GM12878 (cell line): ENCODE measurements at regions not wholly inside any gene's neighbourhood (a gene's known extent, or its start where the extent isn't known, plus 50 kb on each side); places are given as distances from the start of the nearest gene placed in this dataset.

Experiments
- ATAC-seq: fragments of 200-7000 bp; cut with Tn5 transposase; 3 replicates; pipeline ENCODE4 v1.9.1; 2020; ENCODE audit warnings: mild to moderate bottlenecking, moderate library complexity
- BruUV-seq: library from RNA; stranded (reverse); fragments of 400-500 nt; replicated peaks from 2 replicates; lab custom pipeline; 2021; lab: Mats Ljungman, UMichigan
- CTCF ChIA-PET: fragments of 300-600 bp; sonication (Branson Sonifier 250); formaldehyde crosslinking; extraction: SDS; loops from one replicate; lab custom pipeline; 2021; ENCODE audit warnings: inconsistent platforms; lab: Yijun Ruan, JAX
- POLR2A ChIA-PET: fragments of 350-600 bp; formaldehyde crosslinking; extraction: SDS; loops from one replicate; lab custom pipeline; 2021; ENCODE audit warnings: inconsistent platforms; lab: Charles Lee
- RAD21 ChIA-PET: fragments of 300-600 bp; sonication (Branson Sonifier 250); formaldehyde crosslinking; loops from one replicate; lab custom pipeline; 2023; ENCODE audit warnings: antibody characterized with exemption; ENCODE audit not compliant: unreplicated experiment; lab: Charles Lee
- SMC1A ChIA-PET: fragments of 300-600 bp; sonication (Branson Sonifier 250); formaldehyde crosslinking; loops from one replicate; lab custom pipeline; 2023; ENCODE audit not compliant: unreplicated experiment, uncharacterized antibody; lab: Charles Lee
- DNase-seq: peaks from one replicate; pipeline ENCODE4 v3.0.0-alpha.2; 2011; ENCODE audit warnings: low read depth, low spot score
- FAIRE-seq: peaks from 3 replicates; lab custom pipeline; 2011; peaks lifted over from hg19 to GRCh38; lab: Jason Lieb, UNC
- H2AFZ ChIP-seq: 2 replicates; pipeline ENCODE4 v1.6.0; 2011; ENCODE audit warnings: low read depth, low read length, control low read depth; ENCODE audit not compliant: control insufficient read depth
- H3K27ac ChIP-seq: 2 replicates; pipeline ENCODE4 v1.5.1; 2011; ENCODE audit warnings: control low read depth; ENCODE audit not compliant: control insufficient read depth, insufficient read depth
- H3K27me3 ChIP-seq, 2 experiments: replicated peaks in 1 of 2; 2 replicates each; pipeline versions ENCODE4 v1.6.0 to v1.6.1; 2011; ENCODE audit warnings: low read length in 1 of 2; ENCODE audit not compliant: control insufficient read depth in 2 of 2, insufficient read depth in 2 of 2
- H3K36me3 ChIP-seq, 2 experiments: 2 replicates each; pipeline ENCODE4 v1.5.1; 2011; ENCODE audit warnings: low read length in 1 of 2; ENCODE audit not compliant: control insufficient read depth in 2 of 2, insufficient read depth in 2 of 2
- H3K4me1 ChIP-seq: 2 replicates; pipeline ENCODE4 v1.6.1; 2011; ENCODE audit warnings: mild to moderate bottlenecking, low read length, moderate library complexity, mixed read lengths; ENCODE audit not compliant: control insufficient read depth, insufficient read depth
- H3K4me2 ChIP-seq: 2 replicates; pipeline ENCODE4 v1.6.0; 2011; ENCODE audit warnings: control low read depth; ENCODE audit not compliant: control insufficient read depth, insufficient read depth
- H3K4me3 ChIP-seq: fragments of 200-600 bp; sonication (generic); 2 replicates; pipeline ENCODE4 v1.5.1; 2016
- H3K79me2 ChIP-seq: 2 replicates; pipeline ENCODE4 v1.6.0; 2011; ENCODE audit warnings: low read length; ENCODE audit not compliant: control insufficient read depth, insufficient read depth
- H3K9ac ChIP-seq: 2 replicates; pipeline ENCODE4 v1.8.0; 2011; ENCODE audit warnings: low read length, control low read depth, mixed read lengths; ENCODE audit not compliant: control insufficient read depth, insufficient read depth
- H3K9me3 ChIP-seq: replicated peaks from 3 replicates; pipeline ENCODE4 v1.5.1; 2011; ENCODE audit warnings: mild to moderate bottlenecking, low read length; ENCODE audit not compliant: control insufficient read depth, insufficient read depth
- H4K20me1 ChIP-seq: 2 replicates; pipeline ENCODE4 v1.6.0; 2011; ENCODE audit not compliant: control insufficient read depth, insufficient read depth
- BCL11A ChIP-seq: IDR thresholded peaks from 2 replicates; pipeline ENCODE4 v1.6.1; 2011; ENCODE audit warnings: low read depth, low read length
- BRCA1 ChIP-seq: IDR thresholded peaks from 2 replicates; pipeline ENCODE4 v1.6.1; 2011; ENCODE audit warnings: low read depth, low read length, improper control_type of control experiment
- NR2F1 ChIP-seq: fragments of 450-650 bp; conservative IDR thresholded peaks from 2 replicates; pipeline ENCODE4 v1.6.1; 2017; ENCODE audit warnings: mild to moderate bottlenecking
- RAD21 ChIP-seq: IDR thresholded peaks from 2 replicates; pipeline ENCODE4 v1.6.1; 2011; ENCODE audit warnings: mild to moderate bottlenecking, low read depth, low read length, moderate library complexity; ENCODE audit not compliant: insufficient read depth
- WGBS: methylation state at CpG from one replicate; pipeline ENCODE4 v1.1.6; 2016; ENCODE audit warnings: low lambda C conversion rate; ENCODE audit not compliant: insufficient replicate concordance, insufficient coverage; ENCODE audit errors: missing lambda C conversion rate; 5-methylcytosine and 5-hydroxymethylcytosine counted together
- in situ Hi-C: fragments of 300-500 bp; cut with MboI; formaldehyde crosslinking; loops from 9 replicates; pipeline ENCODE4 v1.14.3; 2018; ENCODE audit warnings: mixed read lengths
- intact Hi-C: fragments of 100-400 bp; cut with micrococcal nuclease; formaldehyde crosslinking; loops from one replicate; pipeline ENCODE4 v1.14.2; 2022; ENCODE audit not compliant: unreplicated experiment
- TF ChIP-seq, protein P1 (sequence below): fragments of 450-650 bp; IDR thresholded peaks from 2 replicates; pipeline ENCODE4 v1.6.1; 2017; ENCODE audit warnings: mild to moderate bottlenecking, low read depth, inconsistent platforms; ENCODE audit not compliant: poor library complexity, severe bottlenecking
- TF ChIP-seq, protein P2 (sequence below): IDR thresholded peaks from 2 replicates; pipeline ENCODE4 v1.6.1; 2012; ENCODE audit warnings: low read depth, low read length, improper control_type of control experiment
- TF ChIP-seq, protein P3 (sequence below): fragments of 450-650 bp; IDR thresholded peaks from 2 replicates; pipeline ENCODE4 v1.6.1; 2018; ENCODE audit warnings: mild to moderate bottlenecking, low read depth, moderate library complexity; ENCODE audit not compliant: partially characterized antibody

DNA sequence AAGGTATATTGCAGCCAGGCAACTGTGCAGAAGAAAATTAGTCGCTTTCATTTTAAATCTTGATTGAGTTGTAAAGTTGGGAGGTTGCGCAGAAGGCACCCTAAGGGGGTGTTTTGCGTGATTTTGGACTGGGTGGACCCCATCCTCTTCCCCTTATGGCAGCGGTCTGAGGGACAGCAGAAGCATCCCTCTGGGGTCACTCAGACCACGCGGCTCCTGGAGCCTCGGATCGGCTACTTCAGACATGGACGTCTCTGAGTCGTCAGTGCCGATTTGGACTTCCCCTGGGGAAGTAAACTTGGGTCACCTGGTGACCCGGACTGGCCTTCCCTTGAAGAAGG lies 639.0 kb upstream of the DPP6 start:
- no peaks in the 10 kb centered on the region for H3K4me1 ChIP-seq
- no peaks in the 10 kb centered on the region for H3K27me3 ChIP-seq
- no peak overlapping the region for H3K27ac ChIP-seq
- H3K4me3 ChIP-seq = no peak overlapping the region
- DNase-seq = no peak
- ChIA-PET CTCF (no interaction called here), SMC1A (no interaction called here), POLR2A (no interaction called here), RAD21 (no interaction called here)
- intact Hi-C loops (no loop called here), in situ Hi-C loops (no loop called here)
- no peak for ATAC-seq
- H3K79me2 ChIP-seq = no peaks in the 10 kb centered on the region
- H3K4me2 ChIP-seq = no peak overlapping the region
- no peak overlapping the region for H3K9ac ChIP-seq
- H2AFZ ChIP-seq = no peak overlapping the region
- no peaks in the 10 kb centered on the region for H3K36me3 ChIP-seq
- no TSS peak for BruUV-seq
- H3K9me3 ChIP-seq = no peaks in the 10 kb centered on the region; the same call in 2 of the 3 replicates
- FAIRE-seq = no peak
- TF ChIP-seq BCL11A (no peak), BRCA1 (no peak), RAD21 (no peak), NR2F1 (no peak)
- TF ChIP-seq, protein P1, sequence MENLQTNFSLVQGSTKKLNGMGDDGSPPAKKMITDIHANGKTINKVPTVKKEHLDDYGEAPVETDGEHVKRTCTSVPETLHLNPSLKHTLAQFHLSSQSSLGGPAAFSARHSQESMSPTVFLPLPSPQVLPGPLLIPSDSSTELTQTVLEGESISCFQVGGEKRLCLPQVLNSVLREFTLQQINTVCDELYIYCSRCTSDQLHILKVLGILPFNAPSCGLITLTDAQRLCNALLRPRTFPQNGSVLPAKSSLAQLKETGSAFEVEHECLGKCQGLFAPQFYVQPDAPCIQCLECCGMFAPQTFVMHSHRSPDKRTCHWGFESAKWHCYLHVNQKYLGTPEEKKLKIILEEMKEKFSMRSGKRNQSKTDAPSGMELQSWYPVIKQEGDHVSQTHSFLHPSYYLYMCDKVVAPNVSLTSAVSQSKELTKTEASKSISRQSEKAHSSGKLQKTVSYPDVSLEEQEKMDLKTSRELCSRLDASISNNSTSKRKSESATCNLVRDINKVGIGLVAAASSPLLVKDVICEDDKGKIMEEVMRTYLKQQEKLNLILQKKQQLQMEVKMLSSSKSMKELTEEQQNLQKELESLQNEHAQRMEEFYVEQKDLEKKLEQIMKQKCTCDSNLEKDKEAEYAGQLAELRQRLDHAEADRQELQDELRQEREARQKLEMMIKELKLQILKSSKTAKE = no peak
- TF ChIP-seq, protein P2, sequence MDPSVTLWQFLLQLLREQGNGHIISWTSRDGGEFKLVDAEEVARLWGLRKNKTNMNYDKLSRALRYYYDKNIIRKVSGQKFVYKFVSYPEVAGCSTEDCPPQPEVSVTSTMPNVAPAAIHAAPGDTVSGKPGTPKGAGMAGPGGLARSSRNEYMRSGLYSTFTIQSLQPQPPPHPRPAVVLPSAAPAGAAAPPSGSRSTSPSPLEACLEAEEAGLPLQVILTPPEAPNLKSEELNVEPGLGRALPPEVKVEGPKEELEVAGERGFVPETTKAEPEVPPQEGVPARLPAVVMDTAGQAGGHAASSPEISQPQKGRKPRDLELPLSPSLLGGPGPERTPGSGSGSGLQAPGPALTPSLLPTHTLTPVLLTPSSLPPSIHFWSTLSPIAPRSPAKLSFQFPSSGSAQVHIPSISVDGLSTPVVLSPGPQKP = no peak
- TF ChIP-seq, protein P3, sequence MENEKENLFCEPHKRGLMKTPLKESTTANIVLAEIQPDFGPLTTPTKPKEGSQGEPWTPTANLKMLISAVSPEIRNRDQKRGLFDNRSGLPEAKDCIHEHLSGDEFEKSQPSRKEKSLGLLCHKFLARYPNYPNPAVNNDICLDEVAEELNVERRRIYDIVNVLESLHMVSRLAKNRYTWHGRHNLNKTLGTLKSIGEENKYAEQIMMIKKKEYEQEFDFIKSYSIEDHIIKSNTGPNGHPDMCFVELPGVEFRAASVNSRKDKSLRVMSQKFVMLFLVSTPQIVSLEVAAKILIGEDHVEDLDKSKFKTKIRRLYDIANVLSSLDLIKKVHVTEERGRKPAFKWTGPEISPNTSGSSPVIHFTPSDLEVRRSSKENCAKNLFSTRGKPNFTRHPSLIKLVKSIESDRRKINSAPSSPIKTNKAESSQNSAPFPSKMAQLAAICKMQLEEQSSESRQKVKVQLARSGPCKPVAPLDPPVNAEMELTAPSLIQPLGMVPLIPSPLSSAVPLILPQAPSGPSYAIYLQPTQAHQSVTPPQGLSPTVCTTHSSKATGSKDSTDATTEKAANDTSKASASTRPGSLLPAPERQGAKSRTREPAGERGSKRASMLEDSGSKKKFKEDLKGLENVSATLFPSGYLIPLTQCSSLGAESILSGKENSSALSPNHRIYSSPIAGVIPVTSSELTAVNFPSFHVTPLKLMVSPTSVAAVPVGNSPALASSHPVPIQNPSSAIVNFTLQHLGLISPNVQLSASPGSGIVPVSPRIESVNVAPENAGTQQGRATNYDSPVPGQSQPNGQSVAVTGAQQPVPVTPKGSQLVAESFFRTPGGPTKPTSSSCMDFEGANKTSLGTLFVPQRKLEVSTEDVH = no peak
- 79% methylated on average over 10 of the region's 12 CpGs for WGBS
- no peaks in the 10 kb centered on the region for H4K20me1 ChIP-seq
